ENCODE measurements at regions not wholly inside any gene's neighbourhood (a gene's known extent, or its start where the extent isn't known, plus 50 kb on each side); places are given as distances from the start of the nearest gene placed in this dataset.
"Not testable (repeated sequence)": the region's sequence is repeated elsewhere in the genome, so short reads cannot be mapped to it uniquely, and the experiment has no call there.

DNA sequence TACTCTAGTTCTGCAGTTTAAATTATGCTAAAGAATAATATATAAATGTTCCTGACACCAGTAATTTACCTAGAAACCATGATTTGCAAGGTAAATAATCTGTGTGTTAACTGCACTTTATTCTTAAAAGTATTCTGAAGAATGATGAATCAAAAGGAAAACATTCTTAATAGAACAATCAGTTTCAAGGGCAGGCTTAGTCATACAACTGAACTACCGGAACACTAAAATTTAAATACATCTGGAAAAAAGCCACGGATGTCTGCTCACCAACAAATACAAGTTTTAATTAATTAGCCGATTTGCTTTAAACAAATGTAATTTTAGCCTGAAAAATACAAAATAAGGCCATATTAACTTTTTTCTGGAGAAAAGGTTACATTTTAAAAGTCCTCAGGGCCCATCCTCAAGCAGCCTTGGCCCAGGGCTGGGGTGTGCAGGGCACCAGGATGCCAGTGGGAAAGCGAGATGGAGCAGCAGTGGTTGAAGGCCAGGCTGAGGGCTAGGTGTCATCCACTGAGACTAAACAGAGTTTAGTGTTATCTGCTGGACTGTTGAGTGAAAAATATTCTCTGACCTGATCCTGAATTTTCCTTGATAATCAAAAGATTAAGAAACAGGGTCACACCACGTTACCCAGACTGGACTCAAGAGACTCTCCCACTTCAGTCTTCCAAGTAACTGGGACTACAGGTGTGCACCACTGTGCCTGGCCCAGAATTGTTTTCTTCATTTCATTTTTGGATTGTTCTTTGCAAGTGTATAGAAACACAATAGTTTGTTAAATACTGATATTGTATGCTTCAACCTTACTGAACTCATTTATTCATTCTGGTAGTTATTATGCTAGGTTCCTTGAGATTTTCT is 88.2 kb upstream of the DST start:
- no peak overlapping the region for H3K4me3 ChIP-seq (ENCODE audit: low read depth, low read length, poor library complexity, severe bottlenecking)

DNA sequence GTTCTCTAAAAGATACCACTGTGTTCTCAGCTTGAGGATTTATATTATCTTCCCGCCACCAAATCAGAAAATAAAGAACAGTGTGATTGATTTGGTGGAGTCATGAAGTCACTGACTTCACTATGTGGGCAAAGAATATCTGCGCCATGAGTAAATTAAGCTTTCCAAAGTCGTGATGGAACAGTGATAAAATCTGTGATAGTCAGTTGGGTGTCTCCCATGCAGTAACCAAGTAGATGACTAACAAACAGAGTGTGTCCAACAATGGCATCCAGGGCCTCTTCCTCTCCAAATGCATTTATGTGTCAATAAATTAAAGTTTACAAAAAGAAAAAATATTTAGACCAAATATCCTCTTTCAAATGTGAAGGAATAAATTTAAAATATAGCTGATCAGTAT is 87.0 kb upstream of the DST start:
- no peaks in the 10 kb centered on the region for H3K27me3 ChIP-seq (replicated peaks; ENCODE audit: insufficient read depth, low read depth, low read length, poor library complexity)
- H3K27ac ChIP-seq (ENCODE audit: low read depth, low read length, poor library complexity, severe bottlenecking) = no peak overlapping the region
- POLR2A ChIA-PET (ENCODE audit: low non-redundant PET) = no interaction called here
- CTCF ChIA-PET = interaction anchor here (0.6 kb wide), 1 partner anchor 155 kb away, joined by 3 read pairs; no protein-coding TSS in a partner anchor
- H3K4me1 ChIP-seq (ENCODE audit: insufficient read depth, low read length, poor library complexity, severe bottlenecking) = peaks cover 3% of the 10 kb centered on the region
- H3K9me3 ChIP-seq (ENCODE audit: low read depth, low read length, poor library complexity, severe bottlenecking) = no peaks in the 10 kb centered on the region
- intact Hi-C loops (cut with micrococcal nuclease; ENCODE audit: unreplicated experiment) = no loop called here
- TF ChIP-seq, protein P1, sequence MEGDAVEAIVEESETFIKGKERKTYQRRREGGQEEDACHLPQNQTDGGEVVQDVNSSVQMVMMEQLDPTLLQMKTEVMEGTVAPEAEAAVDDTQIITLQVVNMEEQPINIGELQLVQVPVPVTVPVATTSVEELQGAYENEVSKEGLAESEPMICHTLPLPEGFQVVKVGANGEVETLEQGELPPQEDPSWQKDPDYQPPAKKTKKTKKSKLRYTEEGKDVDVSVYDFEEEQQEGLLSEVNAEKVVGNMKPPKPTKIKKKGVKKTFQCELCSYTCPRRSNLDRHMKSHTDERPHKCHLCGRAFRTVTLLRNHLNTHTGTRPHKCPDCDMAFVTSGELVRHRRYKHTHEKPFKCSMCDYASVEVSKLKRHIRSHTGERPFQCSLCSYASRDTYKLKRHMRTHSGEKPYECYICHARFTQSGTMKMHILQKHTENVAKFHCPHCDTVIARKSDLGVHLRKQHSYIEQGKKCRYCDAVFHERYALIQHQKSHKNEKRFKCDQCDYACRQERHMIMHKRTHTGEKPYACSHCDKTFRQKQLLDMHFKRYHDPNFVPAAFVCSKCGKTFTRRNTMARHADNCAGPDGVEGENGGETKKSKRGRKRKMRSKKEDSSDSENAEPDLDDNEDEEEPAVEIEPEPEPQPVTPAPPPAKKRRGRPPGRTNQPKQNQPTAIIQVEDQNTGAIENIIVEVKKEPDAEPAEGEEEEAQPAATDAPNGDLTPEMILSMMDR (conservative IDR thresholded peaks at IDR 0.05; ENCODE audit: low read depth, low read length) = no peak
- no peak for TF ChIP-seq EZH2 (IDR thresholded peaks at IDR 0.05; ENCODE audit: borderline replicate concordance, low read depth, low read length, poor library complexity, severe bottlenecking)
- H3K36me3 ChIP-seq (ENCODE audit: insufficient read depth, low read length, poor library complexity, severe bottlenecking) = no peaks in the 10 kb centered on the region
- DNase-seq (ENCODE audit: low spot score) = no peak
- no TSS peak for BruUV-seq (replicated peaks)
- H3K4me3 ChIP-seq (ENCODE audit: low read depth, low read length, poor library complexity, severe bottlenecking) = no peak overlapping the region

More for the DNA sequence above, 88.2 kb upstream of the DST start:
- no peak overlapping the region for H3K27ac ChIP-seq (ENCODE audit: low read depth, low read length, poor library complexity, severe bottlenecking)
- no peak for TF ChIP-seq EZH2 (IDR thresholded peaks at IDR 0.05; ENCODE audit: borderline replicate concordance, low read depth, low read length, poor library complexity, severe bottlenecking)
- TF ChIP-seq, protein P1 (conservative IDR thresholded peaks at IDR 0.05; ENCODE audit: low read depth, low read length) = no peak
- no peaks in the 10 kb centered on the region for H3K27me3 ChIP-seq (replicated peaks; ENCODE audit: insufficient read depth, low read depth, low read length, poor library complexity)
- DNase-seq (ENCODE audit: low spot score) = peak; percentile 36
- ChIA-PET POLR2A (ENCODE audit: low non-redundant PET) (no interaction called here), CTCF (no interaction called here)
- no TSS peak for BruUV-seq (replicated peaks)
- intact Hi-C loops (cut with micrococcal nuclease; ENCODE audit: unreplicated experiment) = no loop called here
- H3K9me3 ChIP-seq (ENCODE audit: low read depth, low read length, poor library complexity, severe bottlenecking) = no peaks in the 10 kb centered on the region
- no peaks in the 10 kb centered on the region for H3K36me3 ChIP-seq (ENCODE audit: insufficient read depth, low read length, poor library complexity, severe bottlenecking)
- peaks cover 3% of the 10 kb centered on the region for H3K4me1 ChIP-seq (ENCODE audit: insufficient read depth, low read length, poor library complexity, severe bottlenecking)

DNA sequence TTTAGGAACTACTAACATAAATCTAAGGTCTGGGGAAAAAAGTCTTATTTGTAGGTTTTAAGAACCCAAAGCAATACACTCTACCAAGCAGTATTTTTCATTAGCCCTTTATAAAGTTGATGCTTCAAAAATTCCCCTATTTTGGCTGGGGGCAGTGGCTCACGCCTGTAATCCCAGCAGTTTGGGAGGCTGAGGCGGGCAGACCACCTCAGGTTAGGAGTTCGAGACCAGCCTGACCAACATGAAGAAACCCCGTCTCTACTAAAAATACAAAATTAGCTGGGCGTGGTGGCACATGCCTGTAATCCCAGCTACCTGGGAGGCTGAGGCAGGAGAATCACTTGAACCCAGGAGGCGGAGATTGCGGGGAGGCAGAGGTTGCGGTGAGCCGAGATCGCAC is 86.5 kb upstream of the DST start:
- CTCF ChIA-PET; BruUV-seq (replicated peaks); H3K4me1 ChIP-seq (ENCODE audit: insufficient read depth, low read length, poor library complexity, severe bottlenecking); H3K4me3 ChIP-seq (ENCODE audit: low read depth, low read length, poor library complexity, severe bottlenecking); H3K36me3 ChIP-seq (ENCODE audit: insufficient read depth, low read length, poor library complexity, severe bottlenecking); H3K9me3 ChIP-seq (ENCODE audit: low read depth, low read length, poor library complexity, severe bottlenecking); DNase-seq (ENCODE audit: low spot score); H3K27ac ChIP-seq (ENCODE audit: low read depth, low read length, poor library complexity, severe bottlenecking); POLR2A ChIA-PET (ENCODE audit: low non-redundant PET); intact Hi-C loops (cut with micrococcal nuclease; ENCODE audit: unreplicated experiment); H3K27me3 ChIP-seq (replicated peaks; ENCODE audit: insufficient read depth, low read depth, low read length, poor library complexity): not testable (repeated sequence)
